Uterus (tissue), 2 donors: ENCODE measurements at regions not wholly inside any gene's neighbourhood (a gene's known extent, or its start where the extent isn't known, plus 50 kb on each side); places are given as distances from the start of the nearest gene placed in this dataset.

Experiments
- CTCF ChIP-seq, 4 experiments: fragments of 200-600 bp in 2 of 4; fragments of 450-650 bp in 2 of 4; sonication (generic) in 2 of 4; IDR thresholded peaks; one replicate each; pipeline ENCODE4 v1.5.1; 2016 to 2019; ENCODE audit warnings: antibody characterized with exemption in 4 of 4, mild to moderate bottlenecking in 2 of 4, moderate library complexity in 1 of 4
- POLR2A ChIP-seq, 2 donors: fragments of 450-650 bp; IDR thresholded peaks; one replicate each; pipeline ENCODE4 v1.6.1; 2016; ENCODE audit warnings: antibody characterized with exemption in 2 of 2, mild to moderate bottlenecking in 1 of 2, moderate library complexity in 1 of 2

DNA sequence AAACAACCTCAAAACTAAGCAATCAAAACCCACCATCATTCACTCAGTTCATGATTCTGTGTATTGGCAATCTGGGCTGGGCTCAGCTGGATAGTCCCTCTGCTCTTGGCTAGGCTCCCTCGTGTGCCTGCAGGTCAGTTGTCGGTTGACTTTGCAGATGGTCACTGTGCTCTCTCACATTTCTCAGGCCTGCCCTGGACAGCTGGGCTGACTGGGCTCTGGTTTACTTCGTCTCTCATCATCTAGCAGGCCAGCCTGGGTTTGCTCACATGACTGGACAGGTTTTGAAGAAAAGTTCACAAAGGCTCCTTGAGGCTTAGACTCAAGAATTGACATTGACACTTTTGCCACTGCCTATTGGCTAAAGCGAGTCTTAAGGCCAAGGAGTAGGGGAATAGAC, 105.0 kb upstream of the CTNNB1 start:
- TF ChIP-seq POLR2A (IDR thresholded peaks at IDR 0.05) (no peak), CTCF (IDR thresholded peaks at IDR 0.05) (no peak)
